Progenitor cell of endocrine pancreas (in vitro differentiated cells): ENCODE measurements at regions not wholly inside any gene's neighbourhood (a gene's known extent, or its start where the extent isn't known, plus 50 kb on each side); places are given as distances from the start of the nearest gene placed in this dataset.

Experiments
- DNase-seq: peaks from one replicate; pipeline ENCODE4 v3.0.0; 2021; ENCODE audit warnings: low spot score; ENCODE audit not compliant: unreplicated experiment
- H3K27ac Mint-ChIP-seq: 2 replicates; pipeline ENCODE4 v1.8.0; 2021; ENCODE audit warnings: mild to moderate bottlenecking, moderate library complexity, mixed read lengths
- H3K27me3 Mint-ChIP-seq: 2 replicates; pipeline ENCODE4 v1.8.0; 2021; ENCODE audit warnings: mixed read lengths
- H3K36me3 Mint-ChIP-seq: 2 replicates; pipeline ENCODE4 v1.8.0; 2022; ENCODE audit warnings: mixed read lengths; ENCODE audit not compliant: insufficient read depth
- H3K4me1 Mint-ChIP-seq: 2 replicates; pipeline ENCODE4 v1.8.0; 2021; ENCODE audit warnings: low read depth, mixed read lengths
- H3K4me3 Mint-ChIP-seq: 2 replicates; pipeline ENCODE4 v1.8.0; 2021; ENCODE audit warnings: low read depth, mild to moderate bottlenecking, moderate library complexity, mixed read lengths
- H3K9me3 Mint-ChIP-seq: 2 replicates; pipeline ENCODE4 v1.8.0; 2021; ENCODE audit warnings: low read depth, mixed read lengths
- TF ChIP-seq, protein P1 (sequence below): fragments of 200-600 bp; sonication (generic); IDR thresholded peaks from one replicate; pipeline ENCODE4 v1.5.0; 2021; ENCODE audit warnings: antibody characterized with exemption, mild to moderate bottlenecking; ENCODE audit not compliant: unreplicated experiment

DNA sequence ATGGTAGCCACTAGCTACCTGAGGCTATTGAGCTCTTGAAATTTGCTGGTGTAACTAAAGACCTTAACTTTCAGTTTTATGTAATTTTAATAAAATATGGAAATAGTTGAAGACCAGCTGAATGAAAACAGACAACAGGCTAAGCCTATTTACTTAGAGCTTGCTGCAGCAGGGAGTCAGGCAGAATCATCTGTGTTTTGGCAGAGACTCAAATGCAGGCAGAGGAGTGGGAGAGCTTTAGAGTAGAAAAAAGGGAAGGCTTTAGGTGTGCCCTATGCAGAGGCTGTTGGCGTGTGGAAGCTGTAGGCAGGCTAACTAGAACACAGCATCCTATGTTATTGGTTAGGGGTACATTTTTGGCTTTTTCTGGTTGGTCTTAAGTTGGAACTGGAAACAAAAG lies 304.9 kb upstream of the NBEA start:
- TF ChIP-seq, protein P1, sequence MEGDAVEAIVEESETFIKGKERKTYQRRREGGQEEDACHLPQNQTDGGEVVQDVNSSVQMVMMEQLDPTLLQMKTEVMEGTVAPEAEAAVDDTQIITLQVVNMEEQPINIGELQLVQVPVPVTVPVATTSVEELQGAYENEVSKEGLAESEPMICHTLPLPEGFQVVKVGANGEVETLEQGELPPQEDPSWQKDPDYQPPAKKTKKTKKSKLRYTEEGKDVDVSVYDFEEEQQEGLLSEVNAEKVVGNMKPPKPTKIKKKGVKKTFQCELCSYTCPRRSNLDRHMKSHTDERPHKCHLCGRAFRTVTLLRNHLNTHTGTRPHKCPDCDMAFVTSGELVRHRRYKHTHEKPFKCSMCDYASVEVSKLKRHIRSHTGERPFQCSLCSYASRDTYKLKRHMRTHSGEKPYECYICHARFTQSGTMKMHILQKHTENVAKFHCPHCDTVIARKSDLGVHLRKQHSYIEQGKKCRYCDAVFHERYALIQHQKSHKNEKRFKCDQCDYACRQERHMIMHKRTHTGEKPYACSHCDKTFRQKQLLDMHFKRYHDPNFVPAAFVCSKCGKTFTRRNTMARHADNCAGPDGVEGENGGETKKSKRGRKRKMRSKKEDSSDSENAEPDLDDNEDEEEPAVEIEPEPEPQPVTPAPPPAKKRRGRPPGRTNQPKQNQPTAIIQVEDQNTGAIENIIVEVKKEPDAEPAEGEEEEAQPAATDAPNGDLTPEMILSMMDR: no peak
- no peak overlapping the region for H3K4me3 Mint-ChIP-seq
- no peak overlapping the region for H3K27ac Mint-ChIP-seq
- DNase-seq: no peak
- no peaks in the 10 kb centered on the region for H3K36me3 Mint-ChIP-seq
- peaks cover 9% of the 10 kb centered on the region for H3K4me1 Mint-ChIP-seq
- no peaks in the 10 kb centered on the region for H3K27me3 Mint-ChIP-seq
- peaks cover 8% of the 10 kb centered on the region for H3K9me3 Mint-ChIP-seq

DNA sequence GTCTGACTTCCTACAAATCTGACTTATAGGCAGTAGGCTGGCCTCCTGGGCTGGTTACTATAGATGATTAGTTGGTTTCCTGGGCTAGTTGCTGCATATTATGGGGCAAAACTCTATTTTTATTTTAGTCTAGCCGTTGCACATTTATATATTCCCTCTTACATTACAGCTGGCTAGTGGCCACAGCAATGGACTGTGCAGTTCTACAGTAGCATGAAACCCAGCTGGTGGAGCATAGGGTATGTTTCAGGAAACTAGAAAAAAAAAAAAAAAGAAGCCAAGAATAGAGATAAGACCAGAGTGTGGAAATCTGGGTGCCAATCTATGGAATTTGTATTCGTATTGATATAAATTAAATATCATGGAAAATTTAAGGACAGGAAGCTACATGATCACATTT lies 304.4 kb upstream of the NBEA start:
- DNase-seq: no peak
- Mint-ChIP-seq H3K9me3 (peaks cover 4% of the 10 kb centered on the region), H3K27ac (no peak overlapping the region), H3K4me1 (peaks cover 6% of the 10 kb centered on the region), H3K36me3 (no peaks in the 10 kb centered on the region), H3K27me3 (no peaks in the 10 kb centered on the region), H3K4me3 (no peak overlapping the region)
- TF ChIP-seq, protein P1: no peak

DNA sequence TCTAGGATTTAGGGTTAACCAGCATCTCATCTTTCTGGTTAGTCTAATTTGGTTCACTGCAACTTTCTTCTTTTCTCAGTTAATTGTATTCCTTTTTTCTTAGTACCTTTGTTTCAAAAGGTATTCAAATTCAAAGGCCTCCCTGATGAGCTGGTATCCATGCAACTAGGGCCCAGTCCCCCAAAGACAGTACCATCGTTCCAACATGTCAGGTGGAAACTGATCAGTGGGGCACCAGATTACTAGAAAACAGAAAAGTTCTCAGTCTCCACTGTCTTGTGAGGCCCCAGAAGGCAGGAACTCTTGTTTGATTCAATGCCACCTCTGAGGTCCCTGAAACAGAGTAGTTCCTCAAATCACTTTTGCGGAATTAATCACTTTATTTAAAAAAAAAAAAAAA lies 303.2 kb upstream of the NBEA start:
- TF ChIP-seq, protein P1: no peak
- H3K27me3 Mint-ChIP-seq: no peaks in the 10 kb centered on the region
- H3K4me3 Mint-ChIP-seq: no peak overlapping the region
- H3K9me3 Mint-ChIP-seq: no peaks in the 10 kb centered on the region
- peaks cover 6% of the 10 kb centered on the region for H3K4me1 Mint-ChIP-seq
- no peak overlapping the region for H3K27ac Mint-ChIP-seq
- no peak for DNase-seq
- no peaks in the 10 kb centered on the region for H3K36me3 Mint-ChIP-seq

DNA sequence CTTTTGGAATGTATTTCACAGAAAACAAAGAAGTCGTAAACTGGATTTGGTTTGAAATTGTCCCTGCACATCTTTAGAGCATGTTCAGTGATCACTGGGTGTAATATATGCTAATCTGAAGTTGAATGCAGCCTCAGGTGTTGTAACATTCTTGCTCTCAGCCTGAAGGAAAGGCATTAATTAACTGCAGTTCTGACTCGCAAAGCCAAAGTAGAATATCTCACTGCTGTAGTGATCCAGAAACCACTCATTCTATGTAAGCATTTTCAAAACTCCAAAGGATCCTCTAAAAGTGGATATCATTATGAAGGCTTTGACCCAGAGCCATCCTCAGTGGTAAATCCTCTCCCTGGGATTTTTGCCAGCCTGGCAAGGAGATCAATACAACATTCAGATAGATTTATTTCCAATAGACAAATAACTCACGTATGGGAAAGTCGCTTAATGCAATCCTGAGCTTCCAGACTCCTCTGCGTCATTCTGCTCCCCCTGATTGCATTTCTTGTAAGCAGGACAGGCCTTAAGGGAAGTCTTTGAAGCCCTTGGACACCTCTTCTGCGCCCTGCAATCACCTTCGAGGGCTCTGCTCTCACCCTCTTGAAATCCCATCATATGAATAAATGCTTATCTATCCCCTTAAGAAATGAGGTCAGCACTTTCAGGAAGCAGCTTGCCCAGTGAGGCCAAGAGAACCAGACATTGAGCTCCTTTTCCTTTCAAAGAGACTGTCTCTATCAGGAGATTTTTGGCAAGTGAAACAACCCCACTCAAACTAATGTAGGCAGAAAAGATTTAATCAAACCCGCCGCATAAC lies 301.7 kb upstream of the NBEA start:
- no peak for DNase-seq
- TF ChIP-seq, protein P1: no peak
- Mint-ChIP-seq H3K4me1 (peaks cover 4% of the 10 kb centered on the region), H3K4me3 (no peak overlapping the region), H3K27me3 (no peaks in the 10 kb centered on the region), H3K9me3 (no peaks in the 10 kb centered on the region), H3K36me3 (no peaks in the 10 kb centered on the region), H3K27ac (no peak overlapping the region)

DNA sequence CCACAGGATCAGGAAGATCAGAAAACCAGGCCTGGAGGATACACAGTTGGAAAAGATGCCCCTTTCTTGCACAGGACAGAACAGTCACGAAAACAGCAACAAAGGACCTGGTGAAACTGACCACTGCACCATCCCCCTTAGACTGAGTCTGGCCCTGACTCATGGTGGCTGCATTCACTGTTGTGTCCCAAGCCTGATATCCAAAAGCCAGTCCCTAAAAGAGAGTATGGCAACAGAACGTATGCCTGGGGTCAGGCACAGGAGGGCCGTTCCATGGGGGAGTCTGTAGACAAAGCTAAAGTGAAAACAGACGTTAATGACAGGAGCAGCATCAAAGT lies 301.1 kb upstream of the NBEA start:
- no peak overlapping the region for H3K4me3 Mint-ChIP-seq
- H3K27me3 Mint-ChIP-seq: no peaks in the 10 kb centered on the region
- no peaks in the 10 kb centered on the region for H3K36me3 Mint-ChIP-seq
- H3K4me1 Mint-ChIP-seq: peaks cover 4% of the 10 kb centered on the region
- H3K9me3 Mint-ChIP-seq: no peaks in the 10 kb centered on the region
- TF ChIP-seq, protein P1: no peak
- H3K27ac Mint-ChIP-seq: no peak overlapping the region
- no peak for DNase-seq
